Keratinocyte (primary cell): ENCODE measurements at regions not wholly inside any gene's neighbourhood (a gene's known extent, or its start where the extent isn't known, plus 50 kb on each side); places are given as distances from the start of the nearest gene placed in this dataset.

Source experiments
- EZH2 ChIP-seq: IDR thresholded peaks from one replicate; pipeline ENCODE4 v1.6.1; 2012; ENCODE audit warnings: inconsistent platforms, mild to moderate bottlenecking, low read length, moderate library complexity
- TF ChIP-seq, protein P1 (sequence below), 3 experiments: IDR thresholded peaks in 1 of 3; conservative IDR thresholded peaks in 1 of 3; optimal IDR thresholded peaks in 1 of 3; 2 replicates in 2 of 3; 3 replicates in 1 of 3; pipeline versions ENCODE3 to v1.5.1; 2011; ENCODE audit warnings: low read length in 3 of 3, mild to moderate bottlenecking in 3 of 3, moderate library complexity in 2 of 3, control low read depth in 1 of 3, inconsistent platforms in 1 of 3; ENCODE audit not compliant: insufficient read depth in 2 of 3; ENCODE audit errors: extremely low read depth in 1 of 3

DNA sequence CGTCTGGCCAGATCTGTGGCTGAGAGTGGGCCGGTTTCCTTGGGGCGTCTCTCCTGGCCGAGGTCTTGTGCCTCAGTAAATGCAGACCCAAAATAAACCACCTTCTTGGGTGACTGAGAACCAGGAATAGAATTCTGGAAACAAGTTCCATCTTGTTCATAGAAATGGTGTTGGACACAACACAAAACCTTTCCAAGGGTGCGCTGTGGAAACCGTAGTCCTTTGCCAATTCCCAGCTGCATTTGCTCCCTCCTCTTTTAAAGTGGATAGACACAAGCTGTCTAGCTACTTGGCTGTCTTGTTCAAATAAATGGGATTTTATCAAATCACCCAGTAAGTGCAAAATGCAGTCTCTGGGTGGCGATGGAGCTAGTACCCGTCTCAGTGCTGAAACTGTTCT lies 300.2 kb downstream of the SHANK2 start:
- TF ChIP-seq, protein P1, sequence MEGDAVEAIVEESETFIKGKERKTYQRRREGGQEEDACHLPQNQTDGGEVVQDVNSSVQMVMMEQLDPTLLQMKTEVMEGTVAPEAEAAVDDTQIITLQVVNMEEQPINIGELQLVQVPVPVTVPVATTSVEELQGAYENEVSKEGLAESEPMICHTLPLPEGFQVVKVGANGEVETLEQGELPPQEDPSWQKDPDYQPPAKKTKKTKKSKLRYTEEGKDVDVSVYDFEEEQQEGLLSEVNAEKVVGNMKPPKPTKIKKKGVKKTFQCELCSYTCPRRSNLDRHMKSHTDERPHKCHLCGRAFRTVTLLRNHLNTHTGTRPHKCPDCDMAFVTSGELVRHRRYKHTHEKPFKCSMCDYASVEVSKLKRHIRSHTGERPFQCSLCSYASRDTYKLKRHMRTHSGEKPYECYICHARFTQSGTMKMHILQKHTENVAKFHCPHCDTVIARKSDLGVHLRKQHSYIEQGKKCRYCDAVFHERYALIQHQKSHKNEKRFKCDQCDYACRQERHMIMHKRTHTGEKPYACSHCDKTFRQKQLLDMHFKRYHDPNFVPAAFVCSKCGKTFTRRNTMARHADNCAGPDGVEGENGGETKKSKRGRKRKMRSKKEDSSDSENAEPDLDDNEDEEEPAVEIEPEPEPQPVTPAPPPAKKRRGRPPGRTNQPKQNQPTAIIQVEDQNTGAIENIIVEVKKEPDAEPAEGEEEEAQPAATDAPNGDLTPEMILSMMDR (optimal IDR thresholded peaks at IDR 0.05 in 1 of 3, IDR thresholded peaks at IDR 0.05 in 1 of 3, conservative IDR thresholded peaks at IDR 0.05 in 1 of 3; ENCODE audit: extremely low read depth in 1 of 3, insufficient read depth in 2 of 3, low read length in 3 of 3) = no peak
- TF ChIP-seq EZH2 = no peak
